Endothelial cell of umbilical vein (primary cell): ENCODE measurements at regions not wholly inside any gene's neighbourhood (a gene's known extent, or its start where the extent isn't known, plus 50 kb on each side); places are given as distances from the start of the nearest gene placed in this dataset.

Experiments used
- BruUV-seq: library from RNA; stranded (reverse); fragments of 400-500 nt; replicated peaks from 2 replicates; lab custom pipeline; 2021; lab: Mats Ljungman, UMichigan
- CTCF ChIA-PET: fragments of 300-600, 350-600 bp; sonication (Branson Sonifier 250); formaldehyde crosslinking; loops from one replicate; lab custom pipeline; 2021; ENCODE audit warnings: antibody characterized with exemption, inconsistent platforms; lab: Charles Lee
- POLR2A ChIA-PET: fragments of 300-600, 350-600 bp; sonication (Branson Sonifier 250); formaldehyde crosslinking; loops from one replicate; lab custom pipeline; 2021; ENCODE audit warnings: antibody characterized with exemption, inconsistent platforms; lab: Charles Lee
- DNase-seq: peaks from one replicate; pipeline ENCODE4 v3.0.0-alpha.2; 2011; ENCODE audit warnings: low read depth, low spot score
- FAIRE-seq: peaks from 2 replicates; lab custom pipeline; 2011; peaks lifted over from hg19 to GRCh38; lab: Jason Lieb, UNC
- H2AFZ ChIP-seq: 2 replicates; pipeline ENCODE4 v1.6.0; 2012; ENCODE audit warnings: low read depth, low read length, control low read depth, inconsistent platforms
- H3K27ac ChIP-seq: 2 replicates; pipeline ENCODE4 v1.5.1; 2011; ENCODE audit warnings: low read depth, mild to moderate bottlenecking, control low read depth, low read length, moderate library complexity; ENCODE audit not compliant: insufficient read depth
- H3K27me3 ChIP-seq, 2 experiments: 2 replicates each; pipeline versions ENCODE4 v1.6.0 to v1.6.1; 2011; ENCODE audit warnings: low read length in 2 of 2, mixed read lengths in 1 of 2; ENCODE audit not compliant: control insufficient read depth in 2 of 2, insufficient read depth in 2 of 2
- H3K36me3 ChIP-seq, 2 experiments: 2 replicates in 1 of 2; 3 replicates in 1 of 2; pipeline ENCODE4 v1.5.1; 2011; ENCODE audit warnings: low read length in 2 of 2, mild to moderate bottlenecking in 1 of 2, moderate library complexity in 1 of 2; ENCODE audit not compliant: control insufficient read depth in 2 of 2, insufficient read depth in 2 of 2; ENCODE audit errors: extremely low read depth in 1 of 2
- H3K4me1 ChIP-seq: 3 replicates; pipeline ENCODE4 v1.5.1; 2011; ENCODE audit warnings: mild to moderate bottlenecking, low read length; ENCODE audit not compliant: control insufficient read depth, insufficient read depth; ENCODE audit errors: extremely low read depth
- H3K4me2 ChIP-seq: 2 replicates; pipeline ENCODE4 v1.6.1; 2011; ENCODE audit warnings: low read length, control low read depth, mixed read lengths; ENCODE audit not compliant: insufficient read depth
- H3K4me3 ChIP-seq, 3 experiments: fragments of 200-600 bp in 1 of 3; sonication (generic), shearing (Covaris generic) in 1 of 3; replicated peaks in 1 of 3; 2 replicates each; pipeline ENCODE4 v1.5.1; 2011 to 2016; ENCODE audit warnings: control low read depth in 3 of 3, low read length in 3 of 3, mild to moderate bottlenecking in 2 of 3, inconsistent platforms in 1 of 3, low read depth in 1 of 3, moderate library complexity in 1 of 3; ENCODE audit not compliant: insufficient read depth in 1 of 3
- H3K79me2 ChIP-seq: 2 replicates; pipeline ENCODE4 v1.6.0; 2012; ENCODE audit warnings: low read length, inconsistent platforms; ENCODE audit not compliant: control insufficient read depth, insufficient read depth
- H3K9ac ChIP-seq: replicated peaks from 2 replicates; pipeline ENCODE3; 2011; ENCODE audit warnings: low read length, control low read depth; ENCODE audit not compliant: insufficient read depth; ENCODE audit errors: extremely low read depth
- H3K9me1 ChIP-seq: replicated peaks from 3 replicates; pipeline ENCODE4 v1.6.0; 2011; ENCODE audit warnings: mild to moderate bottlenecking, low read length; ENCODE audit not compliant: control insufficient read depth, insufficient read depth; ENCODE audit errors: extremely low read depth
- H3K9me3 ChIP-seq: replicated peaks from 2 replicates; pipeline ENCODE4 v1.5.1; 2012; ENCODE audit warnings: low read length, inconsistent platforms; ENCODE audit not compliant: control insufficient read depth, insufficient read depth
- H4K20me1 ChIP-seq: replicated peaks from 2 replicates; pipeline ENCODE3; 2011; ENCODE audit warnings: mild to moderate bottlenecking, low read length; ENCODE audit not compliant: control insufficient read depth, insufficient read depth; ENCODE audit errors: extremely low read depth
- CTCF ChIP-seq, 2 donors: IDR thresholded peaks; 1 replicate in 1 of 2; 2 replicates in 1 of 2; pipeline ENCODE4 v1.5.1; 2011; ENCODE audit warnings: low read length in 2 of 2, mild to moderate bottlenecking in 2 of 2, moderate library complexity in 2 of 2, control low read depth in 1 of 2, inconsistent platforms in 1 of 2, low read depth in 1 of 2; ENCODE audit not compliant: insufficient read depth in 1 of 2; ENCODE audit errors: extremely low read depth in 1 of 2
- EZH2 ChIP-seq: IDR thresholded peaks from 2 replicates; pipeline ENCODE4 v1.6.1; 2012; ENCODE audit warnings: borderline replicate concordance, low read depth, mild to moderate bottlenecking, moderate library complexity, low read length, inconsistent platforms; ENCODE audit not compliant: severe bottlenecking
- FOS ChIP-seq: IDR thresholded peaks from 2 replicates; pipeline ENCODE4 v1.6.1; 2011; ENCODE audit warnings: mild to moderate bottlenecking, low read length, moderate library complexity, borderline replicate concordance; ENCODE audit not compliant: insufficient read depth
- GATA2 ChIP-seq: IDR thresholded peaks from 2 replicates; pipeline ENCODE4 v1.7.0; 2011; ENCODE audit warnings: low read depth, mild to moderate bottlenecking, moderate library complexity, mixed read lengths, low read length; ENCODE audit not compliant: insufficient read length, insufficient read depth
- JUN ChIP-seq: IDR thresholded peaks from 2 replicates; pipeline ENCODE4 v1.6.1; 2011; ENCODE audit warnings: borderline replicate concordance, low read depth; ENCODE audit not compliant: insufficient read length, insufficient read depth
- MAX ChIP-seq: IDR thresholded peaks from 2 replicates; pipeline ENCODE4 v1.6.1; 2011; ENCODE audit not compliant: insufficient read depth, insufficient read length
- MYC ChIP-seq: IDR thresholded peaks from one replicate; pipeline ENCODE4 v1.6.1; 2011; ENCODE audit warnings: mild to moderate bottlenecking, low read depth, low read length
- POLR2A ChIP-seq: IDR thresholded peaks from 2 replicates; pipeline ENCODE4 v1.6.1; 2012; ENCODE audit warnings: low read depth, mild to moderate bottlenecking, control low read depth, low read length
- POLR2AphosphoS5 ChIP-seq: IDR thresholded peaks from 2 replicates; pipeline ENCODE4 v1.6.1; 2012; ENCODE audit warnings: low read depth, mild to moderate bottlenecking, control low read depth, low read length, moderate library complexity; ENCODE audit not compliant: insufficient read depth
- dilution Hi-C: fragments of 300-500 bp; cut with MboI; formaldehyde crosslinking; loops from one replicate; pipeline ENCODE4 v1.15.0; 2019; ENCODE audit warnings: low sequenced_read_pairs; ENCODE audit not compliant: extremely low pct_ligation_motif_present
- intact Hi-C: fragments of 100-400 bp; cut with micrococcal nuclease; formaldehyde crosslinking; loops from one replicate; pipeline ENCODE4 v1.10.0; 2022

- Histone ChIP-seq H3K4me1 (no peaks in the 10 kb centered on the region), H3K79me2 (no peaks in the 10 kb centered on the region), H2AFZ (no peak overlapping the region), H3K9ac (no peak overlapping the region), H3K9me3 (no peaks in the 10 kb centered on the region), H3K27ac (no peak overlapping the region), H3K4me3 (no peak overlapping the region), H3K36me3 (no peaks in the 10 kb centered on the region), H4K20me1 (no peaks in the 10 kb centered on the region), H3K27me3 (no peaks in the 10 kb centered on the region), H3K4me2 (no peak overlapping the region), H3K9me1 (no peaks in the 10 kb centered on the region)
- BruUV-seq = no TSS peak
- ChIA-PET POLR2A (no interaction called here), CTCF (interaction anchor here (0.6 kb wide), 1 partner anchor 57 kb away, joined by 3 read pairs; no protein-coding TSS in a partner anchor)
- no peak for DNase-seq
- no peak for FAIRE-seq
- TF ChIP-seq POLR2AphosphoS5 (no peak), CTCF (IDR thresholded peaks at IDR 0.05; ENCODE audit: extremely low read depth in 1 of 2, insufficient read depth in 1 of 2, low read depth in 1 of 2, low read length in 2 of 2) (no peak), GATA2 (no peak), FOS (no peak), JUN (no peak), POLR2A (no peak), EZH2 (no peak), MYC (no peak), MAX (no peak)
- dilution Hi-C loops (no loop called here), intact Hi-C loops (no loop called here)
Measured at GRCh38 chrX:118878977-118879376, 55.4 kb downstream of the ZCCHC12 start.
